Right forelimb (tissue), 1 donor: ENCODE measurements at regions not wholly inside any gene's neighbourhood (a gene's known extent, or its start where the extent isn't known, plus 50 kb on each side); places are given as distances from the start of the nearest gene placed in this dataset.

ENCODE experiments used
- DNase-seq: peaks from one replicate; pipeline ENCODE4 v3.0.0-alpha.2; 2018

GRCh38 chr5:166979307-166979895 lies 1312.0 kb upstream of the WWC1 start:
- DNase-seq = no peak

GRCh38 chr5:166980666-166981065 lies 1310.8 kb upstream of the WWC1 start:
- no peak for DNase-seq

DNA sequence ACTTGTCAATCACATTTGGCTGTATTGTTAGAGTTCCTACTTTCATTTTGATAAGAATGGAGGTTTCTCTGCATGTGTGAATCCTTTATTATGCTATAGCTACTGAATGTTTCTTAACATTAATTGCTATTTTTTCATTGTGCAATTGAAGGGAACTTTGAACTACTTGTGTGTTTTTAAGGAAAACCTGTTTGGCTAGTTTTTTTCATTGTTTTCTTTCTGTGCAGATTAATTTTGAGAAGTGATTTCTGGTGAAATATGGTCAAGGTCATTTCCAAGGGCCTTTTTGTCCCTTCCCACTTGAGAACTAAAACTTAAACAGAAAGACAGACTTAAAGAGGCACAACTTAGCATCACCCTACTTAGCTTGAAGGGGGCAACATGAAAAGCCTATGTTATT lies 1309.2 kb upstream of the WWC1 start:
- DNase-seq = no peak

GRCh38 chr5:166991601-166992000 lies 1299.8 kb upstream of the WWC1 start:
- DNase-seq = no peak

DNA sequence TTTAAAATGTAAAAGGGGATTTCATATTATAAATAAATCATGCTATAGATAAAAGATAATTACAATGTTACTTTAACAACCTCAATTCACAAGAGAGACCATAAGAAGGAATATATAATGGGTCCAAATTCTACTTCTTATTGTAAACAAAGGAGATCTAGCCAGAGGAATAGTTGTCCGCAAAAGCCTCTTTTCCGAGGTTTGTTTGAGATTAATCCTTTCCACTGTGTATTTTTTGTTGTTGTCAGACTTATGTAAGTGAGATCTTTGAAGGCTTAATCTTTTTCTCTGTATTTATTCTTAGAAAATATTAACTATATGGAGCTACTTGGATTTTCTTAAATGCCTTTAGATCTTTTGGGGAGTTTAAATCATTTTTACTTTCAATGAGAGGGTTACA lies 1299.3 kb upstream of the WWC1 start:
- no peak for DNase-seq

DNA sequence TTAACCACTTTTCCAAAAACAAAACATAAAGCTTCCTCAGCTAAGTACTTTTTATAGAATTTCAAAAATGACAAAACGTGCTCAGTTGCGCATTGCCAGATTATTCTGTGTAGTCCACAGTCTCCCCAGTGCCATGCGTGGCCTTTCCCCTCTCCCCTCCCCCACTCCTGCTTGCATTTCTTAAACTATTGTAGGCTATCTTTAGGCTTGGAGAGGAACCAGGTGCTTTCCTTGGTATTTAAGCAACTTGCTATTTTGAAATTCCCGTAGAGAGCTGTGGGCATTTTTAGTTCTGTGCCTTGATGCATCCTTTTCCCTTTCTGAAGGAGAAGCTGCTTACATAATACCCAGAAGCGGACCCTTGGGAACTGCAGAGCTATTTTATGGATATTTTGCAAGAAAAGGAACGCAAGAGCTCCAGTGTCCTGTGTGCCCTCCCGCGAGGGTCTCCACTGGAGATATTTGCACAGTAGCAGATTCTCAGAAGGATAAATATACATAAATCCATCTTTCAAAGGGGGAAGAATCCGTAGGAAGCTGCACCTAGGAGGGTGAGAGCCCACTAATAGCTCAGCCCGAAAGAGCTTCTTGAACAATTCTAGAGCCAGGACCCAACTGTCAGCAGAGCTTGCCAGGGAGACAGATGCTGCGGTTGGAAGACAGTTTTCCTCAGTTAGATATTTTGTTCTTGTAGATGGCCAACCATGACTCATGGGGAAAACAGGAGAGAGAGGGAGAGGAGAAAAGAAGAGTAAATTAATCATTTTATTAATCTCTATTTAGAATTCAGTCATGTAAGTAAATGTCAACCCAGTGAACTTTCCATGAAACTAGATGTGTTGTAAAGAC lies 1298.3 kb upstream of the WWC1 start:
- DNase-seq = no peak

GRCh38 chr5:166994226-166994625 lies 1297.2 kb upstream of the WWC1 start:
- no peak for DNase-seq

- DNase-seq = no peak
Observed at GRCh38 chr5:167001246-167001645, 1290.2 kb upstream of the WWC1 start.

DNA sequence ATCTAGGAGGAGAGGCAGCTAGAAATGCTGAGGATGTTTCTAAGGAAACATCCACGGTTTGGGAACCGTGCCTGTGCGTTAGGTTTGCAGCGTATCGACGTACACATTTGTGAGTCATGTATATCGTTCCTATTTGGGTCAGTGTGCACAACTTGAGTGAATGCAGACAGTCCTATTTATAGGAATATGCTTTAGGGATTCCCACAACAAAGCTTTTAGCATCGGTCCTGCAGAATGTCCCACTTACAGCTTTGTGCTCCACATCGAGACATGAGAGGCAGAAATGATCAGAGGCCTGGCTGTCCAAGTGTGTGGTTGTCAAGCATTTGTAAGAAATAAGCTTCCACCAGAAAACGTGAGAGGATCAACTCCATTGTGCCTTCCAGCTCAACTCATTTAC lies 1282.7 kb upstream of the WWC1 start:
- no peak for DNase-seq

GRCh38 chr5:167011196-167011595 lies 1280.2 kb upstream of the WWC1 start:
- DNase-seq = no peak

- no peak for DNase-seq
Observed at GRCh38 chr5:167012123-167013034, 1279.1 kb upstream of the WWC1 start.

- no peak for DNase-seq
Observed at GRCh38 chr5:167014401-167015056, 1276.9 kb upstream of the WWC1 start.

GRCh38 chr5:167020418-167020817 lies 1271.0 kb upstream of the WWC1 start:
- no peak for DNase-seq

DNA sequence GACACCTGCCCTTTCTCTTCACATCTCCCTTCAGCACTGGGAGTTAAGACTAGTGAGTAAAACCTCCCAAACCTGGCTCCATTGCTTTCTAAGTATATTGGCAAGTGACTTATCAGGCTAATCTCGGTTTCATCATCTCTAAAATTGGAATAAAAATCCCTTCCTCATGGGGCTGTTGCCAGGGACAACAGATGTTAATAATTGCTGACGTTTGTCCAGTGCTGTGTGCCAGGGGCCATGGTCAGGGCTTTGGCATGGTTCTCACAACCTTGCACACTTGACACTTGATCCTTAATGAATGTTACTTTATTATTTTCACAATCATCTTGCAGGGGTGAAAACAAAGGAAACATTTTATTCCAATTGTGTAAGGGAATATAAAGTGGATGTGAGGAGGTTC lies 1262.0 kb upstream of the WWC1 start:
- no peak for DNase-seq

- DNase-seq = no peak
Observed at GRCh38 chr5:167030500-167031120, 1260.8 kb upstream of the WWC1 start.

GRCh38 chr5:167036585-167036984 lies 1254.9 kb upstream of the WWC1 start:
- DNase-seq = no peak

GRCh38 chr5:167049043-167049663 lies 1242.3 kb upstream of the WWC1 start:
- DNase-seq = no peak

- DNase-seq = no peak
Observed at GRCh38 chr5:167049771-167050567, 1241.5 kb upstream of the WWC1 start.

GRCh38 chr5:167050568-167051401 lies 1240.7 kb upstream of the WWC1 start:
- DNase-seq = no peak

GRCh38 chr5:167051402-167051768 lies 1240.1 kb upstream of the WWC1 start:
- DNase-seq = no peak
